ENCODE measurements at regions not wholly inside any gene's neighbourhood (a gene's known extent, or its start where the extent isn't known, plus 50 kb on each side); places are given as distances from the start of the nearest gene placed in this dataset.
A peak's percentile ranks its signal among the peaks of the same experiment; 100 is the strongest.

GRCh38 chr3:181974198-181974597, 262.5 kb downstream of the SOX2 start:
- no peak for DNase-seq (ENCODE audit: low spot score)
- BruUV-seq (replicated peaks) = no TSS peak
- intact Hi-C loops (cut with micrococcal nuclease; ENCODE audit: unreplicated experiment) = no loop called here
- Histone ChIP-seq H3K79me2 (ENCODE audit: insufficient read depth, low read depth, low read length) (no peaks in the 10 kb centered on the region), H3K4me3 (ENCODE audit: low read depth, low read length, poor library complexity, severe bottlenecking) (no peak overlapping the region), H3K27ac (ENCODE audit: low read depth, low read length, poor library complexity, severe bottlenecking) (no peak overlapping the region), H2AFZ (ENCODE audit: low read length) (no peak overlapping the region), H3K4me2 (ENCODE audit: low read length) (no peak overlapping the region), H4K20me1 (ENCODE audit: insufficient read depth, low read length) (no peaks in the 10 kb centered on the region), H3K9me3 (ENCODE audit: low read length) (no peaks in the 10 kb centered on the region), H3K36me3 (ENCODE audit: insufficient read depth, low read length) (no peaks in the 10 kb centered on the region), H3K9me2 (ENCODE audit: insufficient read depth, low read length) (no peaks in the 10 kb centered on the region), H3K4me1 (ENCODE audit: insufficient read depth, low read length, poor library complexity, severe bottlenecking) (no peaks in the 10 kb centered on the region)
- no peak for TF ChIP-seq CTCF (conservative IDR thresholded peaks at IDR 0.05; ENCODE audit: low read length)
- no peak for TF ChIP-seq EZH2phosphoT487 (IDR thresholded peaks at IDR 0.05; ENCODE audit: borderline replicate concordance, low read depth, low read length)
- POLR2A ChIA-PET = no interaction called here
- CTCF ChIA-PET (ENCODE audit: unreplicated experiment) = no interaction called here

GRCh38 chr3:181976526-181976925, 264.8 kb downstream of the SOX2 start:
- no peak overlapping the region for H3K27ac ChIP-seq (ENCODE audit: low read depth, low read length, poor library complexity, severe bottlenecking)
- no TSS peak for BruUV-seq (replicated peaks)
- DNase-seq (ENCODE audit: low spot score) = no peak
- H3K4me1 ChIP-seq (ENCODE audit: insufficient read depth, low read length, poor library complexity, severe bottlenecking) = no peaks in the 10 kb centered on the region
- no peak overlapping the region for H3K4me3 ChIP-seq (ENCODE audit: low read depth, low read length, poor library complexity, severe bottlenecking)
- POLR2A ChIA-PET = interaction anchor here (0.6 to 1.4 kb wide), 5 partner anchors 56 to 442 kb away, joined by 3 read pairs; no protein-coding TSS in a partner anchor
- no peaks in the 10 kb centered on the region for H3K79me2 ChIP-seq (ENCODE audit: insufficient read depth, low read depth, low read length)
- H3K36me3 ChIP-seq (ENCODE audit: insufficient read depth, low read length) = no peaks in the 10 kb centered on the region
- H2AFZ ChIP-seq (ENCODE audit: low read length) = no peak overlapping the region
- TF ChIP-seq EZH2phosphoT487 (IDR thresholded peaks at IDR 0.05; ENCODE audit: borderline replicate concordance, low read depth, low read length) = no peak
- TF ChIP-seq CTCF (conservative IDR thresholded peaks at IDR 0.05; ENCODE audit: low read length) = no peak
- CTCF ChIA-PET (ENCODE audit: unreplicated experiment) = no interaction called here
- H4K20me1 ChIP-seq (ENCODE audit: insufficient read depth, low read length) = no peaks in the 10 kb centered on the region
- no peaks in the 10 kb centered on the region for H3K9me3 ChIP-seq (ENCODE audit: low read length)
- intact Hi-C loops (cut with micrococcal nuclease; ENCODE audit: unreplicated experiment) = no loop called here
- no peaks in the 10 kb centered on the region for H3K9me2 ChIP-seq (ENCODE audit: insufficient read depth, low read length)
- H3K4me2 ChIP-seq (ENCODE audit: low read length) = no peak overlapping the region

GRCh38 chr3:181985386-181985785, 273.7 kb downstream of the SOX2 start:
- ChIA-PET CTCF (ENCODE audit: unreplicated experiment) (no interaction called here), POLR2A (interaction anchor here (0.6 to 1.1 kb wide), 4 partner anchors 29 to 874 kb away, joined by 3 to 4 read pairs (median 3); no protein-coding TSS in a partner anchor)
- H3K27ac ChIP-seq (ENCODE audit: low read depth, low read length, poor library complexity, severe bottlenecking) = no peak overlapping the region
- no peaks in the 10 kb centered on the region for H3K79me2 ChIP-seq (ENCODE audit: insufficient read depth, low read depth, low read length)
- H3K9me3 ChIP-seq (ENCODE audit: low read length) = peaks cover 11% of the 10 kb centered on the region; the same call in 1 of the 2 replicates
- H4K20me1 ChIP-seq (ENCODE audit: insufficient read depth, low read length) = no peaks in the 10 kb centered on the region
- TF ChIP-seq EZH2phosphoT487 (IDR thresholded peaks at IDR 0.05; ENCODE audit: borderline replicate concordance, low read depth, low read length) = no peak
- peak; percentile 26; the same call in 1 of the 2 replicates for TF ChIP-seq CTCF (conservative IDR thresholded peaks at IDR 0.05; ENCODE audit: low read length)
- peak overlapping the region; percentile 31; the same call in 1 of the 2 replicates for H2AFZ ChIP-seq (ENCODE audit: low read length)
- H3K4me3 ChIP-seq (ENCODE audit: low read depth, low read length, poor library complexity, severe bottlenecking) = no peak overlapping the region
- H3K36me3 ChIP-seq (ENCODE audit: insufficient read depth, low read length) = no peaks in the 10 kb centered on the region; the same call in 1 of the 2 replicates
- DNase-seq (ENCODE audit: low spot score) = peak; percentile 69
- BruUV-seq (replicated peaks) = no TSS peak
- peaks cover 14% of the 10 kb centered on the region for H3K4me1 ChIP-seq (ENCODE audit: insufficient read depth, low read length, poor library complexity, severe bottlenecking)
- intact Hi-C loops (cut with micrococcal nuclease; ENCODE audit: unreplicated experiment) = no loop called here
- H3K9me2 ChIP-seq (ENCODE audit: insufficient read depth, low read length) = no peaks in the 10 kb centered on the region
- peak overlapping the region; percentile 24 for H3K4me2 ChIP-seq (ENCODE audit: low read length)
